ENCODE measurements at regions not wholly inside any gene's neighbourhood (a gene's known extent, or its start where the extent isn't known, plus 50 kb on each side); places are given as distances from the start of the nearest gene placed in this dataset. TPM values are rescaled to one million over a fixed set of nuclear protein-coding genes. Genes with fewer than 3 reads are reported as not detected.

DNA sequence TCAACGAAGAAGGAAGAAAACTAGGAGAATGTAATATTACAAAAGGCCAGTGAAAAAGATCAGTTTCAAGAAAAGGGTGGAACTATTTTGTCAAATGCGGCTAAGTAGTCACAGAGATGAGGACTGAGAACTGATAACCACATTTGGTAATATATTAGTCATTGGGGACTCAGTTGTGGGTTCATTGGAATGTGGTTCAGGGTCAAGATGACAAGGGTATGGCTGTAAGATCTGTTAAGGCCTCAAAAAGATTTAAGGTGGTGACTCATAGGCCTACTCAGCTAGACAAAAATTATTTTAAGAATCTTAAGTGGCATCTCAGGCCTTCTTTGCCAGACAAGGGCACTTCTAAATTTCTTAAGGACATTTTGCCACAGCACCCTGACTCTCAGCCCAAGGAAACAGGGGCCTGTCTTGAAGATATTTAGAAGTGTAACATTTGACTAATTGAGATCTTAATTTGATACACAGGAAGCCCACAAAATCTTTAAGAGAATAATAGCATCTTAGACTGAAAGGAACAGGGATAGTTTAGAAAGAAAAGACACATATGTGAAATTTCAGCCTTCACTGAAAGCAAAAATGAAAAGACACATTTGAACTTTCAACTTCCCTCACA, 81.3 kb downstream of the STRADB start:
- TF ChIP-seq CTCF (IDR thresholded peaks at IDR 0.05; ENCODE audit: extremely low read depth in 1 of 2, insufficient read depth in 1 of 2, low read depth in 1 of 2, low read length in 2 of 2): no peak
- TF ChIP-seq MAX (IDR thresholded peaks at IDR 0.05; ENCODE audit: insufficient read depth, insufficient read length): no peak
- TF ChIP-seq JUN (IDR thresholded peaks at IDR 0.05; ENCODE audit: borderline replicate concordance, insufficient read depth, insufficient read length, low read depth): no peak
- TF ChIP-seq FOS (IDR thresholded peaks at IDR 0.05; ENCODE audit: borderline replicate concordance, insufficient read depth, low read length): no peak
- no peak for TF ChIP-seq EZH2 (IDR thresholded peaks at IDR 0.05; ENCODE audit: borderline replicate concordance, low read depth, low read length, severe bottlenecking)
- TF ChIP-seq MYC (IDR thresholded peaks at IDR 0.05; ENCODE audit: low read depth, low read length): no peak
- no peak for TF ChIP-seq GATA2 (IDR thresholded peaks at IDR 0.05; ENCODE audit: insufficient read depth, insufficient read length, low read depth, low read length)
- no peak for TF ChIP-seq POLR2AphosphoS5 (IDR thresholded peaks at IDR 0.05; ENCODE audit: insufficient read depth, low read depth, low read length)
- TF ChIP-seq POLR2A (IDR thresholded peaks at IDR 0.05; ENCODE audit: low read depth, low read length): no peak
- Histone ChIP-seq H3K4me1 (ENCODE audit: control insufficient read depth, extremely low read depth, insufficient read depth, low read length) (no peaks in the 10 kb centered on the region), H3K9me3 (replicated peaks; ENCODE audit: control insufficient read depth, insufficient read depth, low read length) (no peaks in the 10 kb centered on the region), H4K20me1 (replicated peaks; ENCODE audit: control insufficient read depth, extremely low read depth, insufficient read depth, low read length) (no peaks in the 10 kb centered on the region), H3K27me3 (ENCODE audit: control insufficient read depth in 2 of 2, insufficient read depth in 2 of 2, low read length in 2 of 2) (no peaks in the 10 kb centered on the region), H3K79me2 (ENCODE audit: control insufficient read depth, insufficient read depth, low read length) (no peaks in the 10 kb centered on the region), H2AFZ (ENCODE audit: low read depth, low read length) (no peak overlapping the region), H3K9me1 (replicated peaks; ENCODE audit: control insufficient read depth, extremely low read depth, insufficient read depth, low read length) (no peaks in the 10 kb centered on the region), H3K9ac (replicated peaks; ENCODE audit: extremely low read depth, insufficient read depth, low read length) (no peak overlapping the region), H3K27ac (ENCODE audit: insufficient read depth, low read depth, low read length) (no peak overlapping the region), H3K4me3 (replicated peaks in 1 of 3; ENCODE audit: insufficient read depth in 1 of 3, low read depth in 1 of 3, low read length in 3 of 3) (no peak overlapping the region), H3K36me3 (ENCODE audit: control insufficient read depth in 2 of 2, extremely low read depth in 1 of 2, insufficient read depth in 2 of 2, low read length in 2 of 2) (no peaks in the 10 kb centered on the region), H3K4me2 (ENCODE audit: insufficient read depth, low read length) (no peak overlapping the region)
- no TSS peak for BruUV-seq (replicated peaks)
- DNase-seq (ENCODE audit: low read depth, low spot score) (no peak), FAIRE-seq (no peak)
- POLR2A ChIA-PET: no interaction called here
- dilution Hi-C loops (cut with MboI; ENCODE audit: extremely low pct_ligation_motif_present, low sequenced_read_pairs) (no loop called here), intact Hi-C loops (cut with micrococcal nuclease) (no loop called here)
- CTCF ChIA-PET: no interaction called here

Small RNA genes lying in the stretch of these regions (small RNA-seq; reads per million reads assigned to genes)
- gene MTND4LP16 (ENCODE audit: insufficient read depth, insufficient read length, low read depth, low replicate concordance): not detected
